RWPE1 (cell line): ENCODE measurements at regions not wholly inside any gene's neighbourhood (a gene's known extent, or its start where the extent isn't known, plus 50 kb on each side); places are given as distances from the start of the nearest gene placed in this dataset.

Source experiments
- CTCF ChIA-PET: fragments of 350-600 bp; sonication (Branson Sonifier 250); formaldehyde crosslinking; extraction: SDS; loops from one replicate; lab custom pipeline; 2021; lab: Yijun Ruan, JAX
- POLR2A ChIA-PET: fragments of 400-600 bp; formaldehyde crosslinking; extraction: SDS; loops from one replicate; lab custom pipeline; 2020; ENCODE audit warnings: antibody characterized with exemption; ENCODE audit not compliant: low non-redundant PET; lab: Yijun Ruan, JAX
- DNase-seq: peaks from one replicate; pipeline ENCODE4 v3.0.0; 2012; ENCODE audit warnings: low spot score
- H3K27ac ChIP-seq: fragments of 450-650 bp; 2 replicates; pipeline ENCODE4 v1.5.1; 2017
- CTCF ChIP-seq: fragments of 450-650 bp; conservative IDR thresholded peaks from 2 replicates; pipeline ENCODE4 v1.5.1; 2017; ENCODE audit warnings: low read depth, mild to moderate bottlenecking

- ChIA-PET POLR2A (no interaction called here), CTCF (no interaction called here)
- H3K27ac ChIP-seq: no peak overlapping the region
- TF ChIP-seq CTCF: no peak
- no peak for DNase-seq
Measured at GRCh38 chr6:16061818-16062217, 67.1 kb upstream of the MYLIP start.

GRCh38 chr6:16060039-16060438 lies 68.8 kb upstream of the MYLIP start:
- ChIA-PET POLR2A (no interaction called here), CTCF (no interaction called here)

GRCh38 chr6:16059496-16059895 lies 69.4 kb upstream of the MYLIP start:
- ChIA-PET POLR2A (no interaction called here), CTCF (no interaction called here)
- no peak for TF ChIP-seq CTCF
- no peak for DNase-seq
- H3K27ac ChIP-seq: no peak overlapping the region

More at GRCh38 chr6:16060039-16060438, 68.8 kb upstream of the MYLIP start:
- no peak overlapping the region for H3K27ac ChIP-seq
- no peak for DNase-seq
- no peak for TF ChIP-seq CTCF

GRCh38 chr6:16058929-16059345 lies 69.9 kb upstream of the MYLIP start:
- DNase-seq: no peak
- no peak overlapping the region for H3K27ac ChIP-seq
- POLR2A ChIA-PET: no interaction called here
- CTCF ChIA-PET: no interaction called here
- TF ChIP-seq CTCF: no peak

- ChIA-PET POLR2A (no interaction called here), CTCF (no interaction called here)
- TF ChIP-seq CTCF: no peak
- no peak for DNase-seq
- no peak overlapping the region for H3K27ac ChIP-seq
Measured at GRCh38 chr6:16058201-16058928, 70.5 kb upstream of the MYLIP start.

GRCh38 chr6:16057446-16057845 lies 71.4 kb upstream of the MYLIP start:
- DNase-seq: no peak
- no peak overlapping the region for H3K27ac ChIP-seq
- ChIA-PET POLR2A (interaction anchor here (0.6 kb wide), 1 partner anchor 1895 kb away, joined by 3 read pairs; no protein-coding TSS in a partner anchor), CTCF (no interaction called here)
- no peak for TF ChIP-seq CTCF
